PFSK-1 (cell line): ENCODE measurements at regions not wholly inside any gene's neighbourhood (a gene's known extent, or its start where the extent isn't known, plus 50 kb on each side); places are given as distances from the start of the nearest gene placed in this dataset.

Experiments
- POLR2AphosphoS5 ChIP-seq: IDR thresholded peaks from 2 replicates; pipeline ENCODE4 v1.6.1; 2012; ENCODE audit warnings: low read depth, mild to moderate bottlenecking, control low read depth, low read length, moderate library complexity
- TF ChIP-seq, protein P1 (sequence below), 2 experiments: IDR thresholded peaks; 2 replicates each; pipeline versions ENCODE4 v1.6.1 to v1.8.0; 2011 to 2012; ENCODE audit warnings: low read depth in 2 of 2, low read length in 2 of 2, control low read depth in 1 of 2, inconsistent platforms in 1 of 2, mild to moderate bottlenecking in 1 of 2, moderate library complexity in 1 of 2; ENCODE audit not compliant: insufficient read depth in 1 of 2

DNA sequence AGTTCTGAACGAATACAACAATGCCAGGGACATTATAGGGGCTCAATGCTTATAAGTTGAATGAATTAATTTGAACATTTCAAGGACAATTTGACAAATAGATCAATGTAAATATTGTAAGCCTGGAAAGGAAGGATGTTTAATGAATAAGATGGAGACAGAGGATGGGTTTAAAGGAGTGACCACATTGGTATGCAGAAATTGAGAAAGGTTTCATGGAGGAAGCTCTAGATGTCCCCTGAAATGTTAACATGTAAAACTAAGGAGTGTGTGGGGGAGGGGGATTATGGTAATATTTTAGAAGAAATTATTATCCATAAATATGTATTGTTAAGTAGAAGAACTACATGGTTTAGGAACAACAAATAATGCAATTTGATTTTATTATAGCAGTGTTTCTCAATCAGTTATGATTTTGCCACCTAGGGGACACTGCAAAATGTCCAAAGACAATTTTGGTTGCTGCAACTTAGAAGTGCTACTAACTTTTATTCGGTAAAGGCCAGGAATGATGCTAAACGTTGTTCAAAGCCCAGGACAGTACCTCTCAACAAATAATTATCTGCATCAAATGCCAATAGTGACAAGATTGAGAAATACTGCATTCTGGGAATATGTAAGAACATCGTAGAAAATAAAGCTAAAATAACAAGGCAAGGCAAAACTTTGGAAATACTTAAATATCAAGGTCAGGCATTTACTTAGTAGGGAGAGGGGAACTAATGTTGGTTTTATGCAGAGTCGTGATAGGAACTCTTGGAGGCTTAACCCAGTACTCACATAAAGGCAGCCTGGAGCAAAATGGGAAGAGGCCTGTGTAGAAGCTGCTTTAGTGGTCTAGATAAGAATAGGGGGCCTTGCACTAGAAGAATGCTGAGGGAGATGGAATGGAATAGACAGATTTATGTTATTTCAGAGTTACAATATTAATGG is 686.9 kb upstream of the CITED2 start:
- no peak for TF ChIP-seq POLR2AphosphoS5
- TF ChIP-seq, protein P1, sequence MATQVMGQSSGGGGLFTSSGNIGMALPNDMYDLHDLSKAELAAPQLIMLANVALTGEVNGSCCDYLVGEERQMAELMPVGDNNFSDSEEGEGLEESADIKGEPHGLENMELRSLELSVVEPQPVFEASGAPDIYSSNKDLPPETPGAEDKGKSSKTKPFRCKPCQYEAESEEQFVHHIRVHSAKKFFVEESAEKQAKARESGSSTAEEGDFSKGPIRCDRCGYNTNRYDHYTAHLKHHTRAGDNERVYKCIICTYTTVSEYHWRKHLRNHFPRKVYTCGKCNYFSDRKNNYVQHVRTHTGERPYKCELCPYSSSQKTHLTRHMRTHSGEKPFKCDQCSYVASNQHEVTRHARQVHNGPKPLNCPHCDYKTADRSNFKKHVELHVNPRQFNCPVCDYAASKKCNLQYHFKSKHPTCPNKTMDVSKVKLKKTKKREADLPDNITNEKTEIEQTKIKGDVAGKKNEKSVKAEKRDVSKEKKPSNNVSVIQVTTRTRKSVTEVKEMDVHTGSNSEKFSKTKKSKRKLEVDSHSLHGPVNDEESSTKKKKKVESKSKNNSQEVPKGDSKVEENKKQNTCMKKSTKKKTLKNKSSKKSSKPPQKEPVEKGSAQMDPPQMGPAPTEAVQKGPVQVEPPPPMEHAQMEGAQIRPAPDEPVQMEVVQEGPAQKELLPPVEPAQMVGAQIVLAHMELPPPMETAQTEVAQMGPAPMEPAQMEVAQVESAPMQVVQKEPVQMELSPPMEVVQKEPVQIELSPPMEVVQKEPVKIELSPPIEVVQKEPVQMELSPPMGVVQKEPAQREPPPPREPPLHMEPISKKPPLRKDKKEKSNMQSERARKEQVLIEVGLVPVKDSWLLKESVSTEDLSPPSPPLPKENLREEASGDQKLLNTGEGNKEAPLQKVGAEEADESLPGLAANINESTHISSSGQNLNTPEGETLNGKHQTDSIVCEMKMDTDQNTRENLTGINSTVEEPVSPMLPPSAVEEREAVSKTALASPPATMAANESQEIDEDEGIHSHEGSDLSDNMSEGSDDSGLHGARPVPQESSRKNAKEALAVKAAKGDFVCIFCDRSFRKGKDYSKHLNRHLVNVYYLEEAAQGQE (IDR thresholded peaks at IDR 0.05; ENCODE audit: insufficient read depth in 1 of 2, low read depth in 2 of 2, low read length in 2 of 2), result no peak
